GM18511 (cell line): ENCODE measurements at regions not wholly inside any gene's neighbourhood (a gene's known extent, or its start where the extent isn't known, plus 50 kb on each side); places are given as distances from the start of the nearest gene placed in this dataset.

Source experiments
- ATAC-seq: cut with Tn5 transposase; IDR thresholded peaks from one replicate; pipeline ENCODE4 v1.9.1; 2021; ENCODE audit warnings: mild to moderate bottlenecking, moderate library complexity; ENCODE audit not compliant: unreplicated experiment

DNA sequence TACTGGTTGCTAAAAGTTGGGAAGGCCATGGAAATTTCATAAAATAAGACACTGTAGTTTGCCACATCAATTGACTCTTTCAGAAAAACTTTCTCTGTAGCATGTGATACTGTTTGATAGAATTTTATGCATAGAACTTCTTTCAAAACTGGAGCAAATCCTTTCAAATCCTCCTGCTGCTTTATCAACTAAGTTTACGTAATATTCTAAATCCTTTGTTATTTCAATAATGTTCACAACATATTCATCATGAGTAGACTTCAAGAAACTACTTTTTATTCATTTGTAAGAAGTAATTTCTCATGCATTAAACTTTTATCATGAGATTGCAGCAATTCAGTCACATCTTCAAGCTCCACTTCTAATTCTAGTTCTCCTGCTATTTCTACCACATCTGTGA is 199.3 kb downstream of the PCDH18 start:
- ATAC-seq, result no peak

GRCh38 chr4:137312257-137312656 is 220.0 kb downstream of the PCDH18 start:
- ATAC-seq, result no peak

- no peak for ATAC-seq
Measured at GRCh38 chr4:137310593-137311490, 221.5 kb downstream of the PCDH18 start.

- ATAC-seq, result no peak
Measured at GRCh38 chr4:137310166-137310565, 222.1 kb downstream of the PCDH18 start.

DNA sequence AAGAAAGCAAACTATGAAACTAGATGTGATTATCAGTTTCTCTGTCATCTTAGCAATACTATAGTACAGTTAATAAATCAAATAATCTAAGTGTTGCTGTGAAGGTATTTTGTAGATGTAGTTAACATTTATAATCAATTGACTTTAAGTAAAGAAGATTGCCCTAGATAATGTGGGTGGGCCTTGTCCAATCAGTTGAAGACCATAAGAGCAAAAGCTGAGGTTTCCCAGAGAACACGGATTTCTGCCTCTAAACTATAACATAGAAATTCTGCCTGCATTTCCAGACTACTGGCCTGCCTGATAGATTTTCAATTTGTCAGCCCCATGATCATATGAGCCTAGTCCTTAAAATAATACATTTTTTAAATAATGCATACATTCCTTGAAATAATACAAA is 222.9 kb downstream of the PCDH18 start:
- no peak for ATAC-seq

DNA sequence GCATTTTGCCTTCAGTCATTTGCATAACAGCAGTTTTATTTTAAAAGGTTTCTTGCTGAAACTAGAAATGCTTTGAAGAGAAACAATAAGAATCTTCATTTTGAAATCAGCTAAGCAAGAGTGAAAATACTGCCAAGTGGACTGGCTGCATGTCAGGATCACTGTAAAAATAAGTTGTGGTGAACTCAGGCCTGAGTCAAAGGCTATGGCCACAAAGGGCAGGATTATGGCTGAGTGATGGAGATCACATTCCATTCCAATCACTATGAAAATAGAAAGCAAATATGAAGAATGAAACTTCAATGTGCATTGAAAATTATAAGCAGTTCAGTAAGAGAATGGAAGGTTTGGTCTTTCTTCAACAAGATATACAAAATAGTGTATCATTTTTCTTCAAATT is 224.5 kb downstream of the PCDH18 start:
- ATAC-seq, result no peak

GRCh38 chr4:137300776-137301175 is 231.5 kb downstream of the PCDH18 start:
- ATAC-seq, result no peak

DNA sequence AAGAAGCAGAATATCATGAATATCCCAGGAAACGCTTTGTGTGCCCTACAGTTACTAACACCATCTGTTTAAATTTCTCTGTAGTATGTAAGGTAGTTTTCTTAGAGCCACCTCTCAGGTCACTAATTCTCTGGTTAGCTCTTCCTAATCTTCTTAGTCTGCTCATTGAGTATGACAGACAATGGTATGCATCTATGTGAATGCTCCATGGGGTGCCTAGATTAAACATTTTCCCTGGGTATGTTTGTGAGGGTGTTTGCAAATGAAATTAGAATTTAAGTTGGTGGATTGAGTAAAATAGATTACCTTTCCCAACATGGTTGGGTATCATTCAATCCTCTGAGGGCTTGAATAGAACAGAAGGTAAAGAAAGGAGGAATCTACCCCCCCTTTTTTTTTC is 233.0 kb downstream of the PCDH18 start:
- no peak for ATAC-seq

GRCh38 chr4:137293281-137293680 is 239.0 kb downstream of the PCDH18 start:
- no peak for ATAC-seq

- ATAC-seq, result no peak
Measured at GRCh38 chr4:137283737-137284136, 248.6 kb downstream of the PCDH18 start.

GRCh38 chr4:137278431-137278830 is 253.9 kb downstream of the PCDH18 start:
- ATAC-seq, result no peak

DNA sequence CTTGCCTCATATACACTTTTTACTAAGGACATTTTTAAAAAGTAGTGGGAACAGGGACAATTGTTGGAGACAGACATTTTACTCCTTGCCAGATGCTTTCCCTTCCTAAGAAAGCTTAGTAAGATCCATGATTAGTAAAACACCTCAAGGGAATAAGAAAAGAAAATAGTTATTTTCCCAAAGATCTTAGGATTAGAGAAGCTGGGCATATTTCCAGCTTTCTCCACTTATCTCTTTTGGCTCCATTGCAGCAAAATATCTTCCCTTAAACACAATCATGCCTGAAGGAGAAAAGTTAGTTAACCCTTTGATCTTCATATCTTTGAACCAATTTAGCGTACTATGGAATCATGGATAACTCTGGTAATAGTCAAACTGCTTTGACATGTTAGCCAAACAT is 257.9 kb downstream of the PCDH18 start:
- no peak for ATAC-seq

GRCh38 chr4:137267024-137267423 is 265.3 kb downstream of the PCDH18 start:
- ATAC-seq, result no peak

GRCh38 chr4:137266511-137266910 is 265.8 kb downstream of the PCDH18 start:
- ATAC-seq, result no peak

DNA sequence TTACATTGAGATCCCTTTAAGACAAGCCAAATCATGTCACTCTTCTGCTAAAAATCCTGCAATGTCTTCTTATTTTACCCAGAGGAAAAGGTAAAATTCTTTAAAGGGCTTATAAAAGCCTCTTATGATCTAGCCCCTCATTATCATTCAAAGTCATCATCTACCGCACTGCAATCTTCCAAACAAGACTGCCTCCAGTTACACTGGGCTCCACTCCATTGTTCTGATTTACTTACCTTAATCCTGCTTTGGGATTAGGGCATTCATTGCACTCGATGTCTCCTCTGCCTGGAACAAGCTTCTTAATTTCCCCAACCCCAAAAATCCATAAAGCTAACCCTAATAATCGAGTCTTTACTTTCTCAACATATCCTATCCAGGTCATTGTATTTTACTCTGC is 269.1 kb downstream of the PCDH18 start:
- no peak for ATAC-seq

DNA sequence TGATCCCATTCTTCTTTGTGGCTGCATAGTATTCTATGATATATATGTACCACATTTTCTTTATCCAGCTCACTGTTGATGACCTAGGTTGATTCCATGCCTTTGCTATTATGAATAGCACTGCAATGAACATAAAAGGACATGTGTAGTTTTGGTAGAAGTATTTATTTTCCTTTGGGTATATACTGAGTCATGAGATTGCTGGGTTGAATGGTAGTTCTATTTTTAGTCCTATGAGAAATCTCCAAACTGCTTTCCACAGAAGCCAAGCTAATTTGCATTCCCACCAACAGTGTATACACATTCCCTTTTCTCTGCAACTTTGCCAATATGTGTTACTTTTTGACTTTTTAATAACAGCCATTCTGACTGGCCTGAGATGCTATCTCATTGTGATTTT is 278.3 kb downstream of the PCDH18 start:
- no peak for ATAC-seq

- ATAC-seq, result no peak
Measured at GRCh38 chr4:137249112-137249511, 283.2 kb downstream of the PCDH18 start.

DNA sequence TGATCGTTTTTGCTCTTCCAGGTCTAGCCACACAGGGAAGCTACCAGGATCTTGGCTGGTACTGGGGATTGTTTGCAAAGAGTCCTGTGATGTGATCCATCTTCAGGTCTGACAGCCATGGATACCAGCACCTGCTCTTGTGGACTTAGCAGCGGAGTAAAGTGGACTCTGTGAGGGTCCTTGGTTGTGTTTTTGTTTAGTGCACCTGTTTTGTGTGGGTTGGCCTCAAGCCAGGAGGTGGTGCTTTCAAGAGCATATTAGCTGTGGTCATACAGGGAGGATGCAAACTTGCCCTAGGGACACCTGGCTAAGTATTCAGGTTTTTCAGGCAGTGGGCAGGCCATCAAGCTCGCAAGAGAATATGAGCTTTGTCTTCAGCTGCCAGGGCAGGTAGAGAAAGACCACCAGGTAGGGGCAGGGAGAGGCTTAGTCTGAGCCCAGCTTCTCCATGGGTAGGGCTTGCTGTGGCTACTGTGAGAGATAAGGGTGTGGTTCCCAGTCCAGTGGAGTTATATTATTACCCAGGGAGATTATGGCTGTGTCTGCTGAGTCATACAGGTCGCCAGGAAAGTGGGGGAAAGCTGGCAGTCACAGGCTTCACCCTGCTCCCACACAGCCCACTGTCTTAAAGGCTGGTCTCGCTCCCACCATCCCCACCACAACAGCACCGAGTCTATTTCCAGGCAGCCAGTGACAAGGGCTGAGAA is 293.7 kb downstream of the PCDH18 start:
- ATAC-seq, result no peak

- ATAC-seq, result no peak
Measured at GRCh38 chr4:137226900-137227299, 305.4 kb downstream of the PCDH18 start.

DNA sequence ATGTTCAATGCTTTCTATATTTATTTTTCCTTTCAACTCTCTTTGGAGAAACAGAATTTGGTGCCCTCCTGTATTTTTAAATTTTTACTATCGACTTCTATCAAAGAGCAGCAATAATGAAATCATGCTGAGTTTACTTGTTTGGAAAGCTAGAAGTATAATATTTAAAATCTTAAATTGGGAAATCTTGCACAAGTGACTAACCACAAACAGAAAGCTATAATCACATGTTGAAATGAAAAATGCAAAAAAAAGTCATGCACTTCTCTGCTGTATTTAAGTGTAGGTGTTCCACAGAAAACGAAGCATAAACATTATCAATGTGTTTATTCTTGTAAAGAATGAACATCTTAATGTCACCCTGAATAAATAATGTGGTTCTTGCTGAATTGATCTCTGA is 306.1 kb downstream of the PCDH18 start:
- no peak for ATAC-seq

DNA sequence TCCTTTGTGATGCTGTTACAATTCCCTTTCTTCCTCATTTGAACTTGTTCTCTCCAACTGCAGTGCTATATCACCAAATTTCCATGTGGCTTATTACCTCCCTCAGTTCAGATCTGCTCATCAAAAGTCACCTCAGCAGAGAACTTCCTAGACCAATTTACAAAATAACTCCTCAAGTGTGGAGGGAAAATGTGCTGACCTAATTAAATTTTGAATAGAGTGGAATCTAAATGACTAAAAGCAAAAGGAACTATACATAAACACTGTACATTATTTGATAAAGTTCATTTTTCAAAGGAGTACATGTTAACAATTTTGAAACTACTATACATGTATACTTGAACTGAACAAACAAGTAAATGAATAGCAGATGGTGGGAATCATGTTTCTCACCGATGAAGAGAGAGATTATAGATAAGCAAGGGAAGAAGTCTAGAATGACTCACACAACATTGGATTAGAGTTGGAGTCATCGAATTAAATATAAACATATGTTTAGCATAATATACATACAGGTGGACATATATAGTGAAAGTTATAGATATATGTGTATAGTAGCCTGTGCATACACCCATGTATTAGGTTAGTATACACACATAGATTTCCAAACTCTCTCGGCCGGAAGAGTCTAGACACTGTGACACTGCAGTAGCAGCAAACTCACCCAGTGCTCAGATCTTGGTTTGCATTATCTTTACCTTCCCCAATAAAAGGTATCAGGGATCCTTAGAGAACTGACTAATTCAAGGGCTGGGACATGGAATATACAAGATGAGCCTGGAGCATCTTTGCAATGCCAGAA is 318.7 kb downstream of the PCDH18 start:
- ATAC-seq, result no peak
